ENCODE measurements at regions not wholly inside any gene's neighbourhood (a gene's known extent, or its start where the extent isn't known, plus 50 kb on each side); places are given as distances from the start of the nearest gene placed in this dataset.
"Not testable (repeated sequence)": the region's sequence is repeated elsewhere in the genome, so short reads cannot be mapped to it uniquely, and the experiment has no call there.

GRCh38 chr4:130703211-130703935 lies 1607.4 kb downstream of the C4orf33 start:
- DNase-seq (ENCODE audit: low read depth in 1 of 2, low spot score in 1 of 2): no peak

- no peak for DNase-seq (ENCODE audit: low read depth in 1 of 2, low spot score in 1 of 2)
These were observed 1609.1 kb downstream of the C4orf33 start for GRCh38 chr4:130705023-130705422.

- DNase-seq (ENCODE audit: low read depth in 1 of 2, low spot score in 1 of 2): no peak
These were observed 1616.1 kb downstream of the C4orf33 start for GRCh38 chr4:130712038-130712437.

- no peak for DNase-seq (ENCODE audit: low read depth in 1 of 2, low spot score in 1 of 2)
These were observed 1618.1 kb downstream of the C4orf33 start for GRCh38 chr4:130714006-130714405.

- no peak for DNase-seq (ENCODE audit: low read depth in 1 of 2, low spot score in 1 of 2)
These were observed 1626.4 kb downstream of the C4orf33 start for GRCh38 chr4:130722361-130722760.

GRCh38 chr4:130736436-130737185 lies 1640.7 kb downstream of the C4orf33 start:
- DNase-seq (ENCODE audit: low read depth in 1 of 2, low spot score in 1 of 2): no peak

GRCh38 chr4:130738233-130738632 lies 1642.3 kb downstream of the C4orf33 start:
- no peak for DNase-seq (ENCODE audit: low read depth in 1 of 2, low spot score in 1 of 2)

GRCh38 chr4:130747842-130748241 lies 1651.9 kb downstream of the C4orf33 start:
- no peak for DNase-seq (ENCODE audit: low read depth in 1 of 2, low spot score in 1 of 2)

- DNase-seq (ENCODE audit: low read depth in 1 of 2, low spot score in 1 of 2): no peak
These were observed 1658.0 kb downstream of the C4orf33 start for GRCh38 chr4:130753926-130754325.

GRCh38 chr4:130760246-130760645 lies 1664.3 kb downstream of the C4orf33 start:
- no peak for DNase-seq (ENCODE audit: low read depth in 1 of 2, low spot score in 1 of 2)

GRCh38 chr4:130767384-130767783 lies 1671.4 kb downstream of the C4orf33 start:
- DNase-seq (ENCODE audit: low read depth in 1 of 2, low spot score in 1 of 2): not testable (repeated sequence)

GRCh38 chr4:130772966-130773365 lies 1677.0 kb downstream of the C4orf33 start:
- DNase-seq (ENCODE audit: low read depth in 1 of 2, low spot score in 1 of 2): not testable (repeated sequence)

- no peak for DNase-seq (ENCODE audit: low read depth in 1 of 2, low spot score in 1 of 2)
These were observed 1712.5 kb downstream of the C4orf33 start for GRCh38 chr4:130808492-130808891.

- no peak for DNase-seq (ENCODE audit: low read depth in 1 of 2, low spot score in 1 of 2)
These were observed 1716.3 kb downstream of the C4orf33 start for GRCh38 chr4:130812117-130812765.

- DNase-seq (ENCODE audit: low read depth in 1 of 2, low spot score in 1 of 2): no peak
These were observed 1718.9 kb downstream of the C4orf33 start for GRCh38 chr4:130814896-130815295.

GRCh38 chr4:130820448-130820847 lies 1724.5 kb downstream of the C4orf33 start:
- DNase-seq (ENCODE audit: low read depth in 1 of 2, low spot score in 1 of 2): no peak

- DNase-seq (ENCODE audit: low read depth in 1 of 2, low spot score in 1 of 2): no peak
These were observed 1729.3 kb downstream of the C4orf33 start for GRCh38 chr4:130825284-130825683.

GRCh38 chr4:130850019-130850524 lies 1754.1 kb downstream of the C4orf33 start:
- DNase-seq (ENCODE audit: low read depth in 1 of 2, low spot score in 1 of 2): no peak

GRCh38 chr4:130851107-130851506 lies 1755.2 kb downstream of the C4orf33 start:
- DNase-seq (ENCODE audit: low read depth in 1 of 2, low spot score in 1 of 2): no peak

- DNase-seq (ENCODE audit: low read depth in 1 of 2, low spot score in 1 of 2): no peak
These were observed 1756.0 kb downstream of the C4orf33 start for GRCh38 chr4:130851932-130852331.

GRCh38 chr4:130855533-130855932 lies 1759.6 kb downstream of the C4orf33 start:
- no peak for DNase-seq (ENCODE audit: low read depth in 1 of 2, low spot score in 1 of 2)

- DNase-seq (ENCODE audit: low read depth in 1 of 2, low spot score in 1 of 2): no peak
These were observed 1764.0 kb downstream of the C4orf33 start for GRCh38 chr4:130859991-130860390.
